ENCODE measurements at regions not wholly inside any gene's neighbourhood (a gene's known extent, or its start where the extent isn't known, plus 50 kb on each side); places are given as distances from the start of the nearest gene placed in this dataset.
"Not testable (repeated sequence)": the region's sequence is repeated elsewhere in the genome, so short reads cannot be mapped to it uniquely, and the experiment has no call there.

GRCh38 chr12:8375122-8375521 is 80.6 kb upstream of the CLEC6A start:
- H3K4ac ChIP-seq (replicated peaks; ENCODE audit: insufficient read length, low read depth, low read length); H3K4me2 ChIP-seq (ENCODE audit: insufficient read depth in 1 of 2, low read depth in 2 of 2, low read length in 2 of 2); H3K9me3 ChIP-seq (ENCODE audit: insufficient read depth in 2 of 2, low read depth in 1 of 2, low read length in 1 of 2); H2AK5ac ChIP-seq (ENCODE audit: low read depth, low read length); H3K23me2 ChIP-seq (ENCODE audit: low read depth, low read length); H3K9ac ChIP-seq (replicated peaks in 1 of 4; ENCODE audit: extremely low read depth in 1 of 4, low read depth in 3 of 4, low read length in 3 of 4); H3K4me3 ChIP-seq (ENCODE audit: extremely low read depth in 1 of 4, insufficient read depth in 2 of 4, low read depth in 3 of 4, low read length in 4 of 4); H3K18ac ChIP-seq (ENCODE audit: extremely low read depth, low read length); H2AFZ ChIP-seq (ENCODE audit: low read length); H3K79me1 ChIP-seq (ENCODE audit: low read depth, low read length); FAIRE-seq; H2BK5ac ChIP-seq (ENCODE audit: low read depth, low read length); DNase-seq (ENCODE audit: low read depth in 1 of 2, low spot score in 2 of 2); H3K36me3 ChIP-seq (ENCODE audit: control insufficient read depth in 2 of 4, insufficient read depth in 4 of 4, low read length in 3 of 4); H2BK120ac ChIP-seq (replicated peaks; ENCODE audit: low read depth, low read length); H2BK15ac ChIP-seq (ENCODE audit: low read length); H4K5ac ChIP-seq (ENCODE audit: insufficient read length, low read depth, low read length); H3K79me2 ChIP-seq (ENCODE audit: control insufficient read depth in 1 of 2, insufficient read depth in 2 of 2, low read length in 2 of 2); H4K8ac ChIP-seq (ENCODE audit: extremely low read depth, insufficient read depth, low read length); H4K20me1 ChIP-seq (replicated peaks in 1 of 2; ENCODE audit: control insufficient read depth in 1 of 2, insufficient read depth in 2 of 2, low read length in 2 of 2); POLR2A ChIA-PET (ENCODE audit: partially characterized antibody); H2BK20ac ChIP-seq (ENCODE audit: low read length); H3K4me1 ChIP-seq (replicated peaks in 1 of 4; ENCODE audit: control insufficient read depth in 3 of 4, insufficient read depth in 4 of 4, low read length in 3 of 4); H3K23ac ChIP-seq (ENCODE audit: insufficient read length); H3K56ac ChIP-seq (replicated peaks; ENCODE audit: insufficient read length, low read depth, low read length); H3K27me3 ChIP-seq (replicated peaks in 1 of 4; ENCODE audit: control insufficient read depth in 3 of 4, extremely low read depth in 1 of 4, insufficient read depth in 3 of 4, low read length in 3 of 4); H2BK12ac ChIP-seq (ENCODE audit: low read depth, low read length); H4K91ac ChIP-seq (replicated peaks; ENCODE audit: insufficient read length, low read length); H3K14ac ChIP-seq (ENCODE audit: insufficient read length); H3K27ac ChIP-seq (ENCODE audit: low read depth, low read length): not testable (repeated sequence)
- WGBS, 2 experiments (ENCODE audit: extremely low coverage in 1 of 2, insufficient coverage in 1 of 2, insufficient read length in 1 of 2, insufficient replicate concordance in 2 of 2, low coverage in 1 of 2, low lambda C conversion rate in 2 of 2, missing lambda C conversion rate in 1 of 2) = 53% methylated on average over 2 of the region's 3 CpGs; no CpG with 5 or more reads in 1 of the 2 experiments
- CTCF ChIA-PET (ENCODE audit: partially characterized antibody) = interaction anchor here (1.0 kb wide), 1 partner anchor 266 kb away, joined by 3 read pairs; no protein-coding TSS in a partner anchor

GRCh38 chr12:8377756-8378155 is 78.0 kb upstream of the CLEC6A start:
- not testable (repeated sequence) for H2BK120ac ChIP-seq (replicated peaks; ENCODE audit: low read depth, low read length)
- POLR2A ChIA-PET (ENCODE audit: partially characterized antibody) = interaction anchor here (0.6 kb wide), 1 partner anchor 494 kb away, joined by 5 read pairs; no protein-coding TSS in a partner anchor

More at GRCh38 chr12:8377756-8378155, 78.0 kb upstream of the CLEC6A start:
- not testable (repeated sequence) for H3K56ac ChIP-seq (replicated peaks; ENCODE audit: insufficient read length, low read depth, low read length); H3K79me2 ChIP-seq (ENCODE audit: control insufficient read depth in 1 of 2, insufficient read depth in 2 of 2, low read length in 2 of 2); H3K9ac ChIP-seq (replicated peaks in 1 of 4; ENCODE audit: extremely low read depth in 1 of 4, low read depth in 3 of 4, low read length in 3 of 4); H3K4me1 ChIP-seq (replicated peaks in 1 of 4; ENCODE audit: control insufficient read depth in 3 of 4, insufficient read depth in 4 of 4, low read length in 3 of 4); FAIRE-seq; H4K91ac ChIP-seq (replicated peaks; ENCODE audit: insufficient read length, low read length); DNase-seq (ENCODE audit: low read depth in 1 of 2, low spot score in 2 of 2); H3K23me2 ChIP-seq (ENCODE audit: low read depth, low read length); H3K4ac ChIP-seq (replicated peaks; ENCODE audit: insufficient read length, low read depth, low read length); H2AK5ac ChIP-seq (ENCODE audit: low read depth, low read length); H3K27ac ChIP-seq (ENCODE audit: low read depth, low read length); H2AFZ ChIP-seq (ENCODE audit: low read length); H3K4me3 ChIP-seq (ENCODE audit: extremely low read depth in 1 of 4, insufficient read depth in 2 of 4, low read depth in 3 of 4, low read length in 4 of 4); H3K36me3 ChIP-seq (ENCODE audit: control insufficient read depth in 2 of 4, insufficient read depth in 4 of 4, low read length in 3 of 4); H2BK12ac ChIP-seq (ENCODE audit: low read depth, low read length); H2BK20ac ChIP-seq (ENCODE audit: low read length); H4K8ac ChIP-seq (ENCODE audit: extremely low read depth, insufficient read depth, low read length); H3K14ac ChIP-seq (ENCODE audit: insufficient read length); H2BK5ac ChIP-seq (ENCODE audit: low read depth, low read length); H3K18ac ChIP-seq (ENCODE audit: extremely low read depth, low read length); H2BK15ac ChIP-seq (ENCODE audit: low read length); H4K20me1 ChIP-seq (replicated peaks in 1 of 2; ENCODE audit: control insufficient read depth in 1 of 2, insufficient read depth in 2 of 2, low read length in 2 of 2); H3K9me3 ChIP-seq (ENCODE audit: insufficient read depth in 2 of 2, low read depth in 1 of 2, low read length in 1 of 2); H3K27me3 ChIP-seq (replicated peaks in 1 of 4; ENCODE audit: control insufficient read depth in 3 of 4, extremely low read depth in 1 of 4, insufficient read depth in 3 of 4, low read length in 3 of 4); H3K79me1 ChIP-seq (ENCODE audit: low read depth, low read length); H4K5ac ChIP-seq (ENCODE audit: insufficient read length, low read depth, low read length); H3K23ac ChIP-seq (ENCODE audit: insufficient read length)
- WGBS, 2 experiments (ENCODE audit: extremely low coverage in 1 of 2, insufficient coverage in 1 of 2, insufficient read length in 1 of 2, insufficient replicate concordance in 2 of 2, low coverage in 1 of 2, low lambda C conversion rate in 2 of 2, missing lambda C conversion rate in 1 of 2) = 38% methylated on average over 6 of the region's 6 CpGs; no CpG with 5 or more reads in 1 of the 2 experiments
- CTCF ChIA-PET (ENCODE audit: partially characterized antibody) = interaction anchor here (0.6 to 1.5 kb wide), 3 partner anchors 56 to 619 kb away, joined by 3 read pairs; no protein-coding TSS in a partner anchor
- peak overlapping the region in 1 of 2 experiments; percentile 17; a peak in 2 of 4 replicates for H3K4me2 ChIP-seq (ENCODE audit: insufficient read depth in 1 of 2, low read depth in 2 of 2, low read length in 2 of 2)
